Panc1 (cell line): ENCODE measurements at regions not wholly inside any gene's neighbourhood (a gene's known extent, or its start where the extent isn't known, plus 50 kb on each side); places are given as distances from the start of the nearest gene placed in this dataset.

ENCODE experiments used
- POLR2AphosphoS5 ChIP-seq: IDR thresholded peaks from 2 replicates; pipeline ENCODE4 v1.6.1; 2012; ENCODE audit warnings: mild to moderate bottlenecking, low read depth, low read length, moderate library complexity
- TCF7L2 ChIP-seq: IDR thresholded peaks from 2 replicates; pipeline ENCODE4 v1.6.1; 2011; ENCODE audit warnings: mild to moderate bottlenecking, low read depth, low read length, inconsistent platforms
- TF ChIP-seq, protein P1 (sequence below): fragments of 450-650 bp; IDR thresholded peaks from 2 replicates; pipeline ENCODE4 v1.5.1; 2017; ENCODE audit warnings: mild to moderate bottlenecking

DNA sequence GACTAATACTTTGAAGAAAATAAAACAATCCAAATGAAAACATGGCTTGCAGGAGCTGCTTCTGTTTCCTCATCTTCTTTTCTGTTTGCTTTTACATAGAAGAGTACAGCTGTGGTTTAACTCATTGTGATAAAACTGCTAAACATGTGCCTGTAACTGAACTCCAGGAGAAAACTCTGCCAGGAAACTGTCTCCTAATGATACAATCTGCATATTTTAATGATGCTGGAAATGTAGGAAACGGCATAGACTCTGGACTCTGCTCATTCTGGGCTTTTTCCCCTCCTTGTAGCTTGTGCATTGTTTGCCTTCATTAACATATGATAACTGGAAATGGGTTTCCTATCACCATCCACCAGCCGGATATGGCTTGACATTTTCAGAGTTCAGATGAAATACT lies 813.3 kb upstream of the WWC1 start:
- TF ChIP-seq, protein P1, sequence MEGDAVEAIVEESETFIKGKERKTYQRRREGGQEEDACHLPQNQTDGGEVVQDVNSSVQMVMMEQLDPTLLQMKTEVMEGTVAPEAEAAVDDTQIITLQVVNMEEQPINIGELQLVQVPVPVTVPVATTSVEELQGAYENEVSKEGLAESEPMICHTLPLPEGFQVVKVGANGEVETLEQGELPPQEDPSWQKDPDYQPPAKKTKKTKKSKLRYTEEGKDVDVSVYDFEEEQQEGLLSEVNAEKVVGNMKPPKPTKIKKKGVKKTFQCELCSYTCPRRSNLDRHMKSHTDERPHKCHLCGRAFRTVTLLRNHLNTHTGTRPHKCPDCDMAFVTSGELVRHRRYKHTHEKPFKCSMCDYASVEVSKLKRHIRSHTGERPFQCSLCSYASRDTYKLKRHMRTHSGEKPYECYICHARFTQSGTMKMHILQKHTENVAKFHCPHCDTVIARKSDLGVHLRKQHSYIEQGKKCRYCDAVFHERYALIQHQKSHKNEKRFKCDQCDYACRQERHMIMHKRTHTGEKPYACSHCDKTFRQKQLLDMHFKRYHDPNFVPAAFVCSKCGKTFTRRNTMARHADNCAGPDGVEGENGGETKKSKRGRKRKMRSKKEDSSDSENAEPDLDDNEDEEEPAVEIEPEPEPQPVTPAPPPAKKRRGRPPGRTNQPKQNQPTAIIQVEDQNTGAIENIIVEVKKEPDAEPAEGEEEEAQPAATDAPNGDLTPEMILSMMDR = no peak
- TF ChIP-seq POLR2AphosphoS5 = no peak
- TF ChIP-seq TCF7L2 = no peak
